ENCODE measurements at regions not wholly inside any gene's neighbourhood (a gene's known extent, or its start where the extent isn't known, plus 50 kb on each side); places are given as distances from the start of the nearest gene placed in this dataset.
"Not testable (repeated sequence)": the region's sequence is repeated elsewhere in the genome, so short reads cannot be mapped to it uniquely, and the experiment has no call there.

DNA sequence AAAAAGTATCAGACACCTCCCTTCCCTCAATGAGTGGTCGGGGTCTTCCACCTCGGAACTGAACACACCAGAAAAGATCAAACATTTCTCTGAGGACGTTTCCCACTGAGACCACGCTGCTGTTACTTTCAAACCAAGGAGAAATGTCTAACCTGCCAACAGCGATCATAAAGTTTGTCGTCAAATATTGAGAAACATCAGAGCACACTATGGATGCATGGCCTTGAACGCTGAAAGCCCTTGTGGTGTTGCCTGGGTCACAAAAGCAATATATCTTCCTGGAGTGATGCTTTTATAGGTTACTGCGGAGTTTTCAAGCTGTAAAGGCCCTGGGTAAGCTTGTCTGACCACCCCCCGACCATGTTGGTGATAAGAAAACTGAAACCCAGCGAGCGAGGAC, 70.2 kb upstream of the ID2 start:
- no peak overlapping the region for H2AFZ ChIP-seq (ENCODE audit: low read depth, low read length)
- H3K9me3 ChIP-seq (ENCODE audit: low read length), result no peaks in the 10 kb centered on the region
- no peaks in the 10 kb centered on the region for H3K4me1 ChIP-seq (ENCODE audit: insufficient read depth, low read length)
- H3K4me3 ChIP-seq (ENCODE audit: low read length), result no peak overlapping the region
- H3K27me3 ChIP-seq (ENCODE audit: insufficient read depth, low read length), result no peaks in the 10 kb centered on the region
- no peaks in the 10 kb centered on the region for H3K36me3 ChIP-seq (ENCODE audit: insufficient read depth, low read length)

GRCh38 chr2:8612734-8613179, 69.1 kb upstream of the ID2 start:
- H3K4me3 ChIP-seq (ENCODE audit: low read length), result no peak overlapping the region
- H3K27me3 ChIP-seq (ENCODE audit: insufficient read depth, low read length), result no peaks in the 10 kb centered on the region
- no peaks in the 10 kb centered on the region for H3K4me1 ChIP-seq (ENCODE audit: insufficient read depth, low read length)
- no peaks in the 10 kb centered on the region for H3K9me3 ChIP-seq (ENCODE audit: low read length)
- no peak overlapping the region for H2AFZ ChIP-seq (ENCODE audit: low read depth, low read length)
- H3K36me3 ChIP-seq (ENCODE audit: insufficient read depth, low read length), result no peaks in the 10 kb centered on the region

- not testable (repeated sequence) for H3K4me3 ChIP-seq (ENCODE audit: low read length); H3K4me1 ChIP-seq (ENCODE audit: insufficient read depth, low read length); H3K27me3 ChIP-seq (ENCODE audit: insufficient read depth, low read length); H2AFZ ChIP-seq (ENCODE audit: low read depth, low read length); H3K36me3 ChIP-seq (ENCODE audit: insufficient read depth, low read length); H3K9me3 ChIP-seq (ENCODE audit: low read length)
Measured at GRCh38 chr2:8613207-8613999, 68.5 kb upstream of the ID2 start.

- Histone ChIP-seq H3K4me1 (ENCODE audit: insufficient read depth, low read length) (no peaks in the 10 kb centered on the region), H2AFZ (ENCODE audit: low read depth, low read length) (no peak overlapping the region), H3K27me3 (ENCODE audit: insufficient read depth, low read length) (no peaks in the 10 kb centered on the region), H3K36me3 (ENCODE audit: insufficient read depth, low read length) (no peaks in the 10 kb centered on the region), H3K9me3 (ENCODE audit: low read length) (peaks cover 2% of the 10 kb centered on the region), H3K4me3 (ENCODE audit: low read length) (no peak overlapping the region)
Measured at GRCh38 chr2:8614646-8615045, 67.2 kb upstream of the ID2 start.

GRCh38 chr2:8615252-8615575, 66.6 kb upstream of the ID2 start:
- Histone ChIP-seq H3K9me3 (ENCODE audit: low read length) (peaks cover 2% of the 10 kb centered on the region), H3K4me3 (ENCODE audit: low read length) (no peak overlapping the region), H2AFZ (ENCODE audit: low read depth, low read length) (no peak overlapping the region), H3K27me3 (ENCODE audit: insufficient read depth, low read length) (no peaks in the 10 kb centered on the region), H3K36me3 (ENCODE audit: insufficient read depth, low read length) (no peaks in the 10 kb centered on the region), H3K4me1 (ENCODE audit: insufficient read depth, low read length) (no peaks in the 10 kb centered on the region)

- Histone ChIP-seq H3K9me3 (ENCODE audit: low read length) (peaks cover 2% of the 10 kb centered on the region), H3K4me1 (ENCODE audit: insufficient read depth, low read length) (no peaks in the 10 kb centered on the region), H2AFZ (ENCODE audit: low read depth, low read length) (no peak overlapping the region), H3K27me3 (ENCODE audit: insufficient read depth, low read length) (no peaks in the 10 kb centered on the region), H3K36me3 (ENCODE audit: insufficient read depth, low read length) (no peaks in the 10 kb centered on the region), H3K4me3 (ENCODE audit: low read length) (no peak overlapping the region)
Measured at GRCh38 chr2:8615576-8616281, 66.1 kb upstream of the ID2 start.

DNA sequence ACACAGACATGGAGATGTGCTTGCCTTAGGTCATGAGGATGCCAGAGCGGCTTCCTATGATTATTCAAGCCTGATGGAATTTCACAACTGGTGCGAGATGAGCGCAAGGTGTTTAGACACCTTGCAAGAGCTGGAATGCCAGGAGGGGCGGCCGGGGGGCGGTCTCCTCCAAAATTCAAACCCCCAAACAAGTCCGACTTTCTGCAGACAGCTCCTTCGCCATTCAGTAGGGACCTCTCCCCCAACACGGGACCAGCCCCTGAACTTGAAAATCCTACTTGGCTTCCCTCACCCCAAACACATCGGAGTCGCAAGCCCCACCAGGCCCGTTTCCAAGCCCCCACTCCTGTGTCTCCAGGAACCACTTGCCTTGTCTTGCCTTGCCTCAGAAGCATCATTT, 64.8 kb upstream of the ID2 start:
- Histone ChIP-seq H3K4me3 (ENCODE audit: low read length) (no peak overlapping the region), H3K9me3 (ENCODE audit: low read length) (peaks cover 2% of the 10 kb centered on the region), H2AFZ (ENCODE audit: low read depth, low read length) (no peak overlapping the region), H3K27me3 (ENCODE audit: insufficient read depth, low read length) (no peaks in the 10 kb centered on the region), H3K36me3 (ENCODE audit: insufficient read depth, low read length) (no peaks in the 10 kb centered on the region), H3K4me1 (ENCODE audit: insufficient read depth, low read length) (no peaks in the 10 kb centered on the region)

DNA sequence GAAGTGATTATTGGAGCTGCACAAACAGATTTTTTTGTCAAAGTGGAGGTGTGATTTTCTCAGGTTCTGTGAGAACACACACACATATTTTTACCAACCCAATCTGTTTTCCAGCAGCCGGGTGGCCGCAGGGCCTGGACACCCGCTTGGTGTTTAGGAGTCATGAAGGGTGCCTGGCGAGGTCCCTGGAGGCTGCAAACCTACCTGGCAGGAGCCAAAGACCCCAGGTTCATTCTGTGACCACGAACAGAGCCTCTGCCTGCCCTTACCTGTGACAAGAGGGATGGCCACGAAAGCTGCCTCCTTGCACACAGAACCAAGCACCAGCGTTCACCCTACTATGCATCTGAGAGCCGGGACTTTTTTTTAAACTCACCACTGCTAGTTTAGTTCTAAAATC, 64.3 kb upstream of the ID2 start:
- H3K27me3 ChIP-seq (ENCODE audit: insufficient read depth, low read length), result no peaks in the 10 kb centered on the region
- H3K4me1 ChIP-seq (ENCODE audit: insufficient read depth, low read length), result no peaks in the 10 kb centered on the region
- no peaks in the 10 kb centered on the region for H3K36me3 ChIP-seq (ENCODE audit: insufficient read depth, low read length)
- H3K9me3 ChIP-seq (ENCODE audit: low read length), result peaks cover 2% of the 10 kb centered on the region
- H3K4me3 ChIP-seq (ENCODE audit: low read length), result no peak overlapping the region
- no peak overlapping the region for H2AFZ ChIP-seq (ENCODE audit: low read depth, low read length)

DNA sequence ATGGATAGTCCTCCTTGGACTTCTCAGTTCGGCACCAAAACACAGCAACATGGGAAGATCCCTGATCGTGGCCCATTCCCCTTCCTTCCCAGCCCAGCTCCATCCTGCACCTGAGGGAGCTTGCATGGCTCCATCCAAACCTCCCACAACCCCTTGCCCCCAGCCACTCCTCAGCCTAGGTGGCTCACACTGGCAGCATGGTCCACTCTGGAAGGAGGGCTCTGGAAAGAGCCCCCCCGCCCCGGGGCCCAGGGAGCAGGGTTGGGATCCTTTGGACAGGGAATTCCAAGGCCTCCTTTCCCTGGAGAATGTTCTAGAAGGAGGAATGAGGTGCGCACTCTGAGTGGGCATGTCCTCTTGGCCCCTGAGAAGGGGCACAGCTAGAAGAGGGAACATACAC, 62.8 kb upstream of the ID2 start:
- H3K27me3 ChIP-seq (ENCODE audit: insufficient read depth, low read length), result no peaks in the 10 kb centered on the region
- H3K9me3 ChIP-seq (ENCODE audit: low read length), result peaks cover 2% of the 10 kb centered on the region
- H3K36me3 ChIP-seq (ENCODE audit: insufficient read depth, low read length), result no peaks in the 10 kb centered on the region
- H3K4me3 ChIP-seq (ENCODE audit: low read length), result no peak overlapping the region
- no peak overlapping the region for H2AFZ ChIP-seq (ENCODE audit: low read depth, low read length)
- no peaks in the 10 kb centered on the region for H3K4me1 ChIP-seq (ENCODE audit: insufficient read depth, low read length)

- H3K9me3 ChIP-seq (ENCODE audit: low read length), result peaks cover 2% of the 10 kb centered on the region
- no peaks in the 10 kb centered on the region for H3K36me3 ChIP-seq (ENCODE audit: insufficient read depth, low read length)
- H3K4me1 ChIP-seq (ENCODE audit: insufficient read depth, low read length), result no peaks in the 10 kb centered on the region
- no peak overlapping the region for H3K4me3 ChIP-seq (ENCODE audit: low read length)
- H2AFZ ChIP-seq (ENCODE audit: low read depth, low read length), result no peak overlapping the region
- no peaks in the 10 kb centered on the region for H3K27me3 ChIP-seq (ENCODE audit: insufficient read depth, low read length)
Measured at GRCh38 chr2:8620611-8621382, 61.1 kb upstream of the ID2 start.

DNA sequence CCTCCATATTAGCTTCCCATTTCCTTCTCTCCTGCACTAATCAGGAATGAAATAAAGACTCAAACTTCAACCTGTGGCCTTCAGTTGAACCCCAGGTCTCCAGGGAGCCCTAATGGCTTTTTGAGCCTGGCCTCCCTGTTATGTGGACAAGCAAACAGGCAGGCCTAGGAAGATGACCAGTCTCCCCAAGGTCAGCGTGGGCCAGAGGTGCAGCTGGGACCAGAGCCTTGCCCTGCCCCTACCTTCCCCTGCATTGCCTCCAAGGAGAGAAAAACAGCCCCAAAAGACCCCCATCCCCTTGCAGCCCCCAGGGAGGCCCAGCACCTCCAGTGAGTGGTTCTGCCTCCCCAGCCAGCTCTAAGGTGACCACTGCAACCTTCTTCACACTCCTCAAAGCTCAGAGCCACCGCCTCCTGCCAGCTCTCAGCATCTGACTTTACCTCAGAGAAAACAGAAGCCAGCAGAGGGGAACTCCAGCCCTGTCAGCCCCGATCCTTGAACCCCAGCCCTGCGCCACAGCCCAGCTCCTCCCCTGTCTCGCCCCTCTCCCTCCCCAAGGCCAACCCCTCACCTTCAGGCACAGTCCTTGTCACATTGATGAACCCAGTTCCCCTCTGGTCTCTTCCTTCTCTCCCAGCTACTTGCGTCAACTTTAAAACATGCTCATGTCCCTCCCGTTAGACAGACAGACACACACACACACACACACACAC, 59.5 kb upstream of the ID2 start:
- Histone ChIP-seq H3K9me3 (ENCODE audit: low read length) (peaks cover 2% of the 10 kb centered on the region), H3K36me3 (ENCODE audit: insufficient read depth, low read length) (no peaks in the 10 kb centered on the region), H2AFZ (ENCODE audit: low read depth, low read length) (no peak overlapping the region), H3K4me1 (ENCODE audit: insufficient read depth, low read length) (no peaks in the 10 kb centered on the region), H3K4me3 (ENCODE audit: low read length) (no peak overlapping the region), H3K27me3 (ENCODE audit: insufficient read depth, low read length) (no peaks in the 10 kb centered on the region)

DNA sequence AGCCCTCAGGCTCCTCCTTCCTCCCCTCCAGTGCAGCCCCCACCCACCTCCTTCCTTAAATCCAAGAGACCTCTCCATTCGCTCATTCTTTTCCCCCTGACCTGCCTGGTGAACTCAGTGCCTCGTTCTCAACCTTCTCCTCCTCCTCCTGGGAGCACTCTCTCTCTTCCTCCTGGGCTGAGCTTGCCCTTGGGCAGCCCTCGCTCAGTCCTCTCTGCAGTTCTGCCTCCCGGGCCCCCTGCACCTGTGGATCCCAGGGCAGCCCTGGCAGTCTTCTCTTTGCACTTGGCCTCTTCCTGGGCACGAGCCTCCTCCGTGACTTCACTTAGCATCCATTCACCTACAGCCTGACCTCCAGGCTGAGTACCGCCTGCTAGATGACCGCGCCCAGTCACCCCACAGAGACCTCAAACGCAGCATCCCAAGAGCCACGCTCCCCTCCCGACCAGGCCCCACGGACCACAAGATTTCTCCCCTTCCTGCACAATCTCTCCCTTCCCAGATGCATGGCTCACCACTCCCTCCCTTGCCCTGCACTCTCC, 58.9 kb upstream of the ID2 start:
- Histone ChIP-seq H2AFZ (ENCODE audit: low read depth, low read length) (no peak overlapping the region), H3K27me3 (ENCODE audit: insufficient read depth, low read length) (no peaks in the 10 kb centered on the region), H3K36me3 (ENCODE audit: insufficient read depth, low read length) (no peaks in the 10 kb centered on the region), H3K4me1 (ENCODE audit: insufficient read depth, low read length) (no peaks in the 10 kb centered on the region), H3K4me3 (ENCODE audit: low read length) (no peak overlapping the region), H3K9me3 (ENCODE audit: low read length) (peaks cover 2% of the 10 kb centered on the region)

DNA sequence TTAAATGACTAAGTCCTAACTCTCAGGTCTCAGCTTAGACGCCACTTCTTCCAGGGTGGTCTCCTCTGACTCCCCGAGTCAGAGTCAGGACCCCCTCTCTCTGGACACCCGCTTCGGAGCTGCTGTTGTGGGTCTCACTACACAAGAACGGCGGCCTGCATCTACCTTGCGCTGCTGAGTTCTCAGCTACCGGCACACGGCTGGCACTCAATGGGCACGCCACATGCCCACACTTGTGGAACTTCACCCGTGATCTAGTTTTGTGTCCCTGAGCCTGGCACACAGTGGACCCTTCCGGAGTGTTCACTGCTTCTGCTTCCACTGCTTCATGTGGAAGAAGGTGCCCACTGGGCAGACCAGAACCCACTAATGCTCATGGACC, 58.3 kb upstream of the ID2 start:
- Histone ChIP-seq H3K27me3 (ENCODE audit: insufficient read depth, low read length) (no peaks in the 10 kb centered on the region), H3K4me3 (ENCODE audit: low read length) (no peak overlapping the region), H3K4me1 (ENCODE audit: insufficient read depth, low read length) (no peaks in the 10 kb centered on the region), H3K36me3 (ENCODE audit: insufficient read depth, low read length) (no peaks in the 10 kb centered on the region), H2AFZ (ENCODE audit: low read depth, low read length) (no peak overlapping the region), H3K9me3 (ENCODE audit: low read length) (peaks cover 2% of the 10 kb centered on the region)

All from neuron (in vitro differentiated cells).